AG08395 (cell line): ENCODE measurements at regions not wholly inside any gene's neighbourhood (a gene's known extent, or its start where the extent isn't known, plus 50 kb on each side); places are given as distances from the start of the nearest gene placed in this dataset.
A peak's percentile ranks its signal among the peaks of the same experiment; 100 is the strongest.
"Not testable (repeated sequence)": the region's sequence is repeated elsewhere in the genome, so short reads cannot be mapped to it uniquely, and the experiment has no call there.

Experiments
- DNase-seq: peaks from one replicate; pipeline ENCODE4 v3.0.0; 2012; ENCODE audit warnings: mixed read lengths, low spot score

DNA sequence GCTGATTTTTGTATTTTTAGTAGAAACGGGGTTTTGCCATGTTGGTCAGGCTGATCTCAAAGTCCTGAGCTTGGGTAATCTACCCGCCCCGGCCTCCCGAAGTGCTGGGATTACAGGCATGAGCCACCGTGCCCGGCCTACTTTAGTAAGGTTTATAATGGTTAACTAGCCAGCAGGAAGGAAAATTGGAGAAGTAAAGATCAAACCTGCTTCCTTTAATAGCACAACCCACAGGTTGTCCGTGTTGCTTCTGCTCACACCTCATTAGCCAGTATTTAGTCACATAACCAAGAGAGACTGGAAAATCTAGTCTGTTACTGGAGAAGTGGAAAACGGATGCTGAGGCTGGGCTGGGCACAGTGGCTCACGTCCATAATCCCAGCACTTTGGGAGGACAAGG lies 51.9 kb upstream of the TBL1XR1 start:
- no peak for DNase-seq

DNA sequence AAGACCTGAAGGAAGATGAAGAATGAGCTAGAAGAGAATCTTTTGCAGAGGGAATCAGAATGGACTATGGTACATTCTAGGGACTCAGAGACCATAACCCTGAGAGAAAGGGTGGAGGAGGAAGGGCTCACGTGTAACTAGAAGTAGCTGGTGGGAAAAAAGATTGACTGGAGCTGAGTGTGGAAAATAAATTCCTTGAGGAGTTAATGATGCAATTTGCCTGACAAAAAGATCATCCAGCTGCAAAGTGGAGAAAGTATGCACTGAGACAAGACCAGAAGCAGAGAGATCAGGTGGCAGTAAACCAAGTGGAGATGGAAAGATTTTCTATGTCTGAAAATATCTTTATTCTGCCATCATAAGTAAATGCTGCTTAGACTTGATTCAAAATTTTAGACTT lies 52.9 kb upstream of the TBL1XR1 start:
- no peak for DNase-seq

DNA sequence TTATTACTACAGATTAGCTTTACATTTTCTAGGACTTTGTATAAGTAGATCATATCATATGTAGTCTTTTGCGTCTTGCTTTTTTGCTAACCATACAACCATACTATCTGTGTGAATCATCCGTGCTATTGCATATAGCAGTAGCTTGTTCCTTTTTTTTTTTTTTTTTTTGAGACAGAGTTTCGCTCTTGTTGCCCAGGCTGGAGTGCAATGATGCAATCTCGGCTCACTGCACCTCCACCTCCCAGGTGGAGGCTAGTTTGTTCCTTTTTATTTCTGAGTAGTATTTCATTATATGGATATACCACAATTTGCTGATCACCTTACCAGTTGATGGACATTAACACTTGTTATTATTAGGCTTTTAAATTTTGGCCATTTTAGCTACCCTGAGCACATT lies 54.5 kb upstream of the TBL1XR1 start:
- DNase-seq = no peak

DNA sequence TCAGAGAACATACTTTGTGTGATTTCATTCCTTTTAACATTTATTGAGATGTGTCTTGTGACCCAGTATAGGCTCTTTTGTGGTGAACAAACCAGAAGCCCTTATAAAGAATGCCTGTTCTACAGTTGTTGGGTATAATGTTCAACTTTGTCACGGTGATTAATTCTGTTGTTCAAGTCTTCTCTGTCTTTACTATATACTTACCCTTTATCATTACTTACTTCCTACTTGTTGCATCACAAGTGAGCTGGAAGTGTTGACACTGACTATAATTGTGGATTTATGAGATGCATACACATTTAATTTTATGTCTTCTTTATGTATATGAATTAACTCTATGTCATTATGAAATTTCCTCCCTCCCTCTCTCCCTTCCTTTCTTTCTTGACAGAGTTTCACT lies 59.7 kb upstream of the TBL1XR1 start:
- DNase-seq = no peak

DNA sequence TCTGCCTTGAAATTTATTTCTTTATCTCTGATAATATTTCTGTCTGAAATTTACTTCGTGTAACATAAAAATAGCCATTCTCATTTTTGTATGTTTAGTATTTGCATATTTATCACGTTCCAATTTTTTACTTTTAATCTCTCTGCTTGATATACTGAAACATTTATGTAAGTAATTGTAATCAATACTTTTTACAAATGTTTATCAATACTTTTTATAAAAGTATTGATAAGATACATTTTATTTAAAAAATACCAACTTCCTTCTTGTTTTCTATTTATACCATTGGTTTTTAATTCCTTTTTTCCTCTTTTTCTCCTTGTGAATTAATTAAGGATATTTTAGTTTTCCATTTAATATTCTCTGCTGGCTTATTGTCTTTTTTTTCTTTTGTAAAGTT lies 60.3 kb upstream of the TBL1XR1 start:
- no peak for DNase-seq

DNA sequence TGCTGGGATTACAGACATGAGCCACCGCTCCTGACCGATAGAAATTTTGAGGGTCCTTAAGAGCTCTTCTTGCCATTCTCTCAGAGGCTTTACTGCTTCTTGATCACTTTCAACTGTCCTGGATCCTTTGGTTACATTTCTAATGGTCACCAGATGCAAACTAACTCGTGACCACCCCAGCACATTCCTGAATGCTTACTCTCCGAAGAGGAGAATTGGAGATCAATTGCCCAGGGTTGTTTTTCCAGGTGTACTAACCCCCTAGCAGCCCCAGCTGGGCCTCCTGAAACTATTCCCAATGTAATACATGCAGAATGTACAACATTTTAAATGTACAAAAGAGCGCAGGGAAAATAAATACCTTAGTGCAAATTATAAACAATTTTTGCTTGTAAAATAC lies 65.1 kb upstream of the TBL1XR1 start:
- DNase-seq = peak; percentile 45

DNA sequence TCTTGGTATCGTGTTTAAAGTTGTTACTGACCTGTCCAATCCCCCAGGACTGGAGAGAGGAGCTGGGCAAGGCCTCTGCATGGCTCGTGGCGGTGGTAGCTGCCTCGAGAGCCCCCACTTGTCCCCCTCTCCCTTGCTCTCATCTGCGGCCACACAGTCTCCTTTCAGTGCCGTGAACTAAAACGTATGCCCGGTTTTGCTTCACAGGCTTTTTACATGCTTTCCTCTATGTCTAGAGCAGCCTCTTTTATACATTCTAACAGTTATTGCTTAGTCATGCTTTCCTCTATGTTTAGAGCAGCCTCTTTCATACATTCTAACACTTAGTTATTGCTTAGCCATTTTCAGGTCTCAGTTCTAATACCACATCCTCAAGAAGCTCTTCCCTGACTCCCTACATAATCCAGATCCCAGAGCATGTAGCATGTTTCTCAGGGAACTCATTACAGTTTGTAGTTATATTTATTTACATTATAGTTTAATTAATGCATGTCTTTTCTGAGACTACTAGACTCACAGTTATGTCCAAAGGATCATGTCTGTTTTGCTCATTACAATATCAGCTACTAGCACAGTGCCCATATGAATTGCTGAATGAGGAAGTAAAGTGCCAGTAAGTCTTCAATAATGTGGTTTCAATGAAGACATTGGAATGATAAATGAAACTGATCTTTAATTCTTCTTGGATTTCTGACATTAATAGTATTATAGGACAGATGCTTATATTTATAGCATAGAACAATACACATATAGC lies 66.5 kb upstream of the TBL1XR1 start:
- DNase-seq = no peak

DNA sequence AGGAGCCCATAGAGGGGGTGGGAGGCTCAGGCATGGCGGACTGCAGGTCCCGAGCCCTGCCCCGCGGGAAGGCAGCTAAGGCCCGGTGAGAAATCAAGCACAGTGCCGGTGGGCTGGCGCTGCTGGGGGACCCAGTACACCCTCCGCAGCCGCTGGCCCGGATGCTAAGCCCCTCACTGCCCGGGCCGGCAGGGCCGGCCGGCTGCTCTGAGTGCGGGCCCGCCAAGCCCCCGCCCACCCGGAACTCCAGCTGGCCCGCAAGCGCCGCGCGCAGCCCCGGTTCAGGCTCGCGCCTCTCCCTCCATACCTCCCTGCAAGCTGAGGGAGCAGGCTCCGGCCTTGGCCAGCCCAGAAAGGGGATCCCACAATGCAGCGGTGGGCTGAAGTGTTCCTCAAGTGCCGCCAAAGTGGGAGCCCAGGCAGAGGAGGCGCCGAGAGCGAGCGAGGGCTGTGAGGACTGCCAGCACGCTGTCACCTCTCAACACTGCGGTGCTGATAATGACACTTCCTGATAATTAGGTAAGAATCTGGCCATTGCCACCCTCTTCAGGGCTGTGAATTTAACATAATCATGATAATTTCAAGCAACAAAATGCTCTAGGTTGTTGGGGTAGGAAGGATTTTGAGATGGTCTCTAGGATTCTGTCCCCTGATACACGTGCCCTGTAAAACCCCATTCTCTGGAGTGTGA lies 74.7 kb upstream of the TBL1XR1 start:
- not testable (repeated sequence) for DNase-seq

DNA sequence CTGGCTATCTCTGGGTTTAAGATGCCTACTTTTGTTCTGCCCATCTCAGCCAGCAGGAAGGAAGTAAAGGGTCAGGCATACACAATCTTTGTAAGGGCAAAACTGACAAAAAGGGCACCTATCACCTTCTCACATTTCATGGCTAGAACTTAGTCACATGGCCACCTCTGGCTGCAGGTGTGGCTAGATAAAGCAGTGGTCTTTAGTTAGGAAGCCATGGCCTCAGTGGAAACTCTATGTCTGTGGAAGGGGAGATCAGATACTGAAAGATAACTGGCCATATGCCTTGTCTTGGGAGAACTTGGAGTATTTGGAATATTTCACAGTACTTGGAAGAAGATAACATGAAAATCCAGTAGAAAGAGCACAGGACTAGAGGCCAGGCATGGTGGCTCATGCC lies 80.7 kb upstream of the TBL1XR1 start:
- DNase-seq = no peak

DNA sequence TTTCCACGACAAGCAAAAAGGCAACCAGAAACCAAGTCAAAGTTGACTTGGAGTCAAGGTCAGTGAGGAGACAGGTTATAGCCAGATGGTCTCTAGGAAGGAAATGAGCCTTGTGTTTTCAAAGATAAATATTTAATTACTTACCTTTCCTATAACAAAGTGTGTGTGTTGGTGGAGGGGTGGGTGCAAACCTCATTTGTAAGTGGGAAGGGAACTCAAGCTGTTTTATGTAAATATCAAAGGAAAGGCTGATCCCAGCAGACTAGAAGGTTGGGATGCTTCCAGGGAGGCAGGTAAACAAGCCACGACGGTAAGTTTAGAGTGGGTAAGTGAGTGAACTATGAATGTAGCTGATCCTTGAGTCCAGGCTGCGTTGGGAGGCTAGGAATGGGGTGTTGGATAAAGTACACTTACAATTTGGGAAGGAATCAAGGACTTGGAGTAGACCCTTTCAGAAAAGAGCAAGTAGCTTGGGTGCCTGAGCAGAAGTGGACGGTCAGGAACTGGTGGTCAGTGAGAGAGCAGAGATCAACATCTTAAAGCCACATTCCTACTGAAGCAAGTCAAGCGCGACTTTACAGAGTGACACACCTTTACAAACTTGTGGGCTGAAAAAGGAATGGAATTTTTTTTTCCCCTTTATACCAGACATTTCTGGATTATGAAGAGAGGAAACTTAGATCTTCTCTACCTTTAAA lies 82.0 kb upstream of the TBL1XR1 start:
- DNase-seq = no peak

DNA sequence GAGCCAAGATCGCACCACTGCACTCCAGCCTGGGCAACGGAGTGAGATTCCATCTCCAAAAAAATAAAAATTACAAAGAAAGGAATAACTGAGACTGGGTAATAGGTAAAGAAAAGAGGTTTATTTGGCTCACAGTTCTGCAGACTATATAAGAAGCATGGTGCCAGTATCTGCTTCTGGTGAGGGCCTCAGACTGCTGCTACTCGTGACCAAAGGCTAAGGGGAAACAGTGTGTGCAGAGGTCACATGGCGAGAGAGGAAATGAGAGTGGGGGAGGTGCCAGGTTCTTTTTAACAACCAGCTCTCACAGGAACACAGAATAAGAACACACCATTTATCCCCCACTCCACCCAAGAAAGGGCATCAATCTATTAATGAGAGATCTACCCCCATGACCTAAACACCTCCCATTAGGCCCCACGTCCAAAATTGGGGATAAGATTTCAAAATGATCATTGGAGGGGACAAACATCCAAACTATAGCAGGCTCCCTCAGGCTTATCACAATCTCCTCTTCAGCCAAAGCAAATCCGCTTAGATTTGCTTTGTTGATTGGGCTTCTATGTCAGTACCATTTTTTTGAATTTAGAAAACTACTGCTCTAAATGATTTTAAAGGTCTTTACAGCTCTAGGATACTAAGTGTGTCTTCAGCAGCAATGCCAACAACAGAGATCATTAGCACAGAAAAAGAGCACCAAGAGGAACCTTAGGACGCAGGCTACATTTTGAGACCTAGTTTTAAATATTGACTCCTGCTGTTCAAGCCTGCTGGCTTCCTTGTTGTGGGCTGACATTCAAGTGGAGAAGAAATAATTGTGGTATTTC lies 84.2 kb upstream of the TBL1XR1 start:
- no peak for DNase-seq

DNA sequence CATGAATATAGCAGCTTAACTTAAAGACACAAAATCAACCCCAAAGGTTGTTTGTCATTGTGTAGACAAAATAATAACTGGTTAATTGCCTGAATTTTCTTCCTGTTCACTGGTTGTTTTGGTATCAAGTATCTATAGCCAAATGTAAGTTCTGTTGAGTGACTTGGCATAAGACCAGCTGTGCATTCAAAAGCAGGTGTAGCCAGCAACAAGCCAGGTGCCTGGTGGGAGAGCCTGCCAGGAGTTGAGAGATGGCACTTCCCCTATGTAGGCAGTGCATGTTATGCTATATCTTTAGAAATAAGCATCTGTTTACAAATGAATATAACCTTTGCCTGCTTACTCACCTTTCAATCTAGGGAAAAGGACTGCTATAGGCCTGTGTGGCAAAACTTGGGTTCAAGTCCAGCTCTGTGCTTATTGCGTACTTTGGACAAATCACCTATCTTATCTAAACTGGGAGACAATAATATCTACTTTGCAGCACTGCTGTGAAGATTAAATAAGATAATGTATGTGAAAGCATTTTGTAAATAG lies 84.9 kb upstream of the TBL1XR1 start:
- DNase-seq = no peak

DNA sequence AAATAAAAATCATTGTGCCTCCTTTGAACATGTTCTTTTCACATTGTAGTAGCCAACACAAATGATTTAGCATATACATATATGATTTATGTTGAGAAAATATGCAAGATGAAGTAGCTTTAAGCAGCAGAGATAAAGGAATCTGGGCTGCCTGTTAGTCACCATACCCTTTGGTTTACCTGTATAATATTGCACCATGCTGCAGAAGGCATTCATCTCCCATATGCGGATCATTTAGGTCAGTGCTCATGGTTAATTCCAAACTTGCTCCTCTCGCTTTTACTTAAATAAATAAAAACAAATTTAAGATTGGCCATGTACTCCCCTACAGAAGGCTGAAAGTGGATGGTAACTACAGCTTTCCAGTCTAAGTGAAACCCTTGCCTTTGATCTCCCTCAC lies 86.7 kb upstream of the TBL1XR1 start:
- no peak for DNase-seq

DNA sequence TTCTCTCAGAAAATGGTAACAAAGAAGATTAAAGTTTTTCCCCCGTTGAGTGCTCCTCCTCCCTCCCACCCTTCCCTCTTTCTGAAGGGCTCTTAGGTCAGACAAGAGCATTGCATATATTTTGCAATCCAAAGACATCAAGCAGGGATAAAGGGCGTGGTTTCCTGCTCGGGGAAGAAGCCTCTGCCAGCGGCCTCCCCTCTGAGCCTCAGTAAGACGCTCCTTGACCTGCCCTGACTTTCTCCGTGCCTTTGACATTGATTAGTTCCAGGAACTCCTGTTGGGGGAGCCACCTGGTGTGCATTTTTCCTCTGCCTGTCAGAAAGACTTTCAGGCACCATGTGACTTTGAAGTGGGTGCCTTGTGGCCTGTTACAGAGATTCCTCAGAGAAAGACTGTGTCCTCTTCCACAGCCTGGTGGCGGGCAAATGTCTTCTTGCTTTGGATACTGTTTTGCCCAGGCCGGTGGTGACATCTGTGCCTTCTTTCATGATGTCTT lies 87.2 kb upstream of the TBL1XR1 start:
- DNase-seq = peak; percentile 63

DNA sequence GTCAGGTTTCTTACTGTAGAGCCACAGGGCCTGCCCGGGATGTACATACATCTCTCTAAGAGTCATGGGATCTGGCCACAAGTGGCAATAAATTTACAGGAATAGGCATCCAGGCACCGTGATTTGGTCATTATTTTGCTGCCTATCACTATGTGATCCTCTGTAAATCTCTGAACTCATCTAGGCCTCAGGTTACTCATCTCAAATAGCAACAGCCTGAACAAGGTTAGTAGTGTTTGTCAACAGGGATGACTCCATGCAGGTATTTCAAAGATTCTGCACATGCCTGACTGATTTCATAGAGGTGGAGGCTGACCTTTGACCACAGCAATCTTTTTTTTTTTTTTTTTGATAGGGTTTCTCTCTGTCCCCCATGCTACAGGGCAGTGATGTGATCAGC lies 88.8 kb upstream of the TBL1XR1 start:
- no peak for DNase-seq

DNA sequence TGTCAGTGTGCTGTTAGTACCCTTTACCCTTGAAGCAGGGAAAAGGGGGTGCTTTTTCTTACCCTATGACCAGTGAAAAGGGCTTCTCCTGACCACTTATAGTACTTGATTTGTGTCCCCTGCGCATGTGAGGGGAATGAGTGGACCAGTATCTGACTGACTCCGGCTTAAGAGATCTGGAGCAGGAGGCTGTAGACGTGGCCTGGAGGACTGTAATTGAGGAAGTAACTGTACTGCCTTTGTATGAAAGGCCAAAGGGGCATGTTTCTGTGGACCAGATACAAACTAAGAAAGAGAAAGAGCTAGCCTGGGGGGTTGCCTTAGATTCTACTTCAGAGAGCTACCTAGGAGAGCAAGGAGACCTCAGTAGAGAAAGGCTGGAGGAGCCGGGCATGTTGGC lies 89.9 kb upstream of the TBL1XR1 start:
- DNase-seq = no peak

DNA sequence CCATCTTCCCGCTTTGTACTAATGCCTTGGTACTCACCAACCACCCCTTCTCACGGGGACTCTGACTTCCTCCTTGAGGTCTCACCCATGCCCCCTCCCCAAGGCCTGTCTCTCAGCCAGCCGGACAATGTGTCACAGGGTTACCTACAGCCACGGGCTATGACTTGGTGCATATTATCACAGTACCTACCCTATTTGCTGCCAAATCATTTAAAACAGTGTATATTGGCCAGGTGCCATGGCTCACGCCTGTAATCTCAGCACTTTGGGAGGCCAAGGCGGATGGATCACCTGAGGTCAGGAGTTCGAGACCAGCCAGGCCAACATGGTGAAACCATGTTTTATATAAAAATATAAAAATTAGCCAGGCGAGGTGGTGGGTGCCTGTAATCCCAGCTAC lies 93.4 kb upstream of the TBL1XR1 start:
- DNase-seq = no peak

DNA sequence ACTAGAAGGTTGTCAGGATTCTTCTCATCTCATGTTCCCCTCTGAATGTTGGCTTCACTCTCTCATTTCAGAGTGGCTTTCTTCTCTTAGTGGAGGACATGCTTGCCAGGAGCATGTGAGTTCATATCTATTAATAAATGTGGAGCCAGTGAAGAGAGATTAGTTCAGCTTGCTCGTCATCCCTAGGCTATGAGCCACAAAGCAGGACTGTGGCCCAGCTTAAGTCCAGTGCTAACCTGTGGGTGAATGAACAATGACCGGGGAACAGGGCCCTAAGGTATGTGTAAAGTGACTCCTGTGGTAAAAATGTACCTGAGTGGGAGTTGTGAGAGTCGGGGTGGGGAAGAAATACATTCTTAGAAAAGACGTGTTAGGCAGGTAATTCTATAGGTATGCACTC lies 96.9 kb upstream of the TBL1XR1 start:
- DNase-seq = peak; percentile 57

DNA sequence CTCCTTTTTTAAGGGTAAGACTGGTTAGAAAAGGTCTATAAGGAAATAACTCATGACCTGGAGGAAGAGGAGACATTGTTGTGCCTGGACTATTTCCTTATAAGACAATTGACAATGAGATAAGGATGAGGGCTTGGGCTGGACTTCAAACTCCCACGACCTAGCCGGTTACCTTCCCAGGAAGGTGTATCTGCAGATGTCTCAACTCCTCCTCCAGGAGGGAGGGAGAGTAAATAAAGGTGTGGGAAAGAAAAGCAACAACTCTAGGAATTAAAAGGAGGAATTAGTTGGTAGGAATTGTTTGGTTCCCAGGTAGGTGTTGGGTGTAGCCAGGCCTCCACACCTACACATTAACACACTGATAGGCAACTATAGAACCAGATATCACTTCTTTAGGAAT lies 97.8 kb upstream of the TBL1XR1 start:
- no peak for DNase-seq

DNA sequence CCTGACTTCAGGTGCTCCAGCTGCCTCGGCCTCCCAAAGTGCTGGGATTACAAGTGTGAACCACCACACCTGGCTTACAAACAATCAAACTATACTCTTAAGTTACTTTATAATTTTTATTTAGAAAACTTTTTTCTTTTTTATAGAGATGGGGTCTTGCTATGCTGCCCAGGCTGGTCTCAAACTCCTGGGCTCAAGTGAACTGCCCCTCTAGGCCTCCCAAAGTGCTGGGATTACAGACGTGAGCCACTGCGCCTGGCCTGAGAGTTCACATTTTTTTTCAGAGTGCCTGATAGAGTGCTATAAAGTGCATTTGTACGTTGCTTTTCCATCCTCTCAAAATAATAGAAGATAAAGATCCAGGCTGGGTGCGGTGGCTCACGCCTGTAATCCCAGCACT lies 102.0 kb upstream of the TBL1XR1 start:
- no peak for DNase-seq

DNA sequence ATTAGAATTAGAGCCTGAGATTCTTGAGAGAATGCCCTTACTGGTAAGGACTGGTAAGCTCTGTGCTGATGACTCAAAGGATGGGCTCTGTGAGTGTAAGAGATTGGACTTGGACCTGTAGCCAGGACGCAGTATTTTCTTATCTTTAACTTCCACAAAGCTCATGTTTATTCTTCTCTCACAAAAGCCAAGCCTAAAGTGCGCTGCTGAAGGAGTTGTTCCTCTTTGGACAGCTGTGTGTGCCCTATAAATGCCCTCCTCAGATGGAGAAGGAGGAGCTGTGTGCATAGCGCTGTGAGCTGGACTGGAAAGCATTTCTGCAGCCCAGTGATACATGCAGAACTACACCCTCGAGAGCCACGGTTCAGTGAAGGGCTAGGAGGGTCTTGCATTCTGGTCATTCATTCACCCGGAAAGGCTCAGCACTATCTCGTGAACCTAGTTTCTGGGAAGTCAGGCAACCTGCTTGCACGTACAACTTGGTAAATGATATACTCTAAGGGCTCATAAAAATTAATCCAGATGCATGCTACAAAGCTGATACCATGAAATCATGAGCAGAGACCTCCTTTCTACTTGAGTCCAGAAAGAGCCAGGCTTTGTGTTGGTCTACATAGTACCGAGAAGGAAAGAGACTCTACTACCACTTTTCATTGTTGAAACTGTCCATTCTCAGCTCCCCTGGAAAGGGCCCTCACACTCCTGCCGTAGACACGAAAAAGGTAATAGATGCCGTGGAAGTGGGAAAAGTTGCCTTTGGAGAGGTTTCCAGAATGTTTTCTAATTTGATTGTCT lies 103.0 kb upstream of the TBL1XR1 start:
- DNase-seq = no peak
